ENCODE measurements at regions not wholly inside any gene's neighbourhood (a gene's known extent, or its start where the extent isn't known, plus 50 kb on each side); places are given as distances from the start of the nearest gene placed in this dataset.

DNA sequence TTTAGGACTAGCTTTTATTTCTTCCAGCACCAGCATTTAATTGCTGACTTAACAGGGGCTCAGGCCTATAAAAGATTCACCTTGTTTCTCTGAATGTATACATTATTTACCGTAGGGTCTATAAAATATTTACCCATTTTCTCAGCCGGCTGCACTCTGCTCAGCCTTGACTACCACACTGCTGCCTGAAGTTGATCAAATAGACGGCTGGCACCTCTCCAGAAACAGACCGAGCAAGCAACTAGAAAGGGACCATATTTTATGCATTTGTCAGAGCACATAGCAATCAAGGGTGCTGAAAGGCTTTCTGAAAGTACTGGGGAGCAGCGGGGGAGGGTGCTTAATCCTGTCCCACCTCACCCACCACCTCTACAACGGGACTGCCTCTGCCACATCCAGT, 64.7 kb upstream of the FGGY start:
- DNase-seq (ENCODE audit: low spot score in 2 of 2): no peak
- 73 to 79% methylated on average over 6 of the region's 6 CpGs for WGBS, 2 donors
- H3K4me3 ChIP-seq (ENCODE audit: low read depth, poor library complexity, severe bottlenecking): no peak overlapping the region
- TF ChIP-seq, protein P1, sequence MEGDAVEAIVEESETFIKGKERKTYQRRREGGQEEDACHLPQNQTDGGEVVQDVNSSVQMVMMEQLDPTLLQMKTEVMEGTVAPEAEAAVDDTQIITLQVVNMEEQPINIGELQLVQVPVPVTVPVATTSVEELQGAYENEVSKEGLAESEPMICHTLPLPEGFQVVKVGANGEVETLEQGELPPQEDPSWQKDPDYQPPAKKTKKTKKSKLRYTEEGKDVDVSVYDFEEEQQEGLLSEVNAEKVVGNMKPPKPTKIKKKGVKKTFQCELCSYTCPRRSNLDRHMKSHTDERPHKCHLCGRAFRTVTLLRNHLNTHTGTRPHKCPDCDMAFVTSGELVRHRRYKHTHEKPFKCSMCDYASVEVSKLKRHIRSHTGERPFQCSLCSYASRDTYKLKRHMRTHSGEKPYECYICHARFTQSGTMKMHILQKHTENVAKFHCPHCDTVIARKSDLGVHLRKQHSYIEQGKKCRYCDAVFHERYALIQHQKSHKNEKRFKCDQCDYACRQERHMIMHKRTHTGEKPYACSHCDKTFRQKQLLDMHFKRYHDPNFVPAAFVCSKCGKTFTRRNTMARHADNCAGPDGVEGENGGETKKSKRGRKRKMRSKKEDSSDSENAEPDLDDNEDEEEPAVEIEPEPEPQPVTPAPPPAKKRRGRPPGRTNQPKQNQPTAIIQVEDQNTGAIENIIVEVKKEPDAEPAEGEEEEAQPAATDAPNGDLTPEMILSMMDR (IDR thresholded peaks at IDR 0.05): no peak
- no peak for TF ChIP-seq POLR2A (IDR thresholded peaks at IDR 0.05)
- intact Hi-C loops (cut with DNase I; ENCODE audit: low total_unique reads): no loop called here

DNA sequence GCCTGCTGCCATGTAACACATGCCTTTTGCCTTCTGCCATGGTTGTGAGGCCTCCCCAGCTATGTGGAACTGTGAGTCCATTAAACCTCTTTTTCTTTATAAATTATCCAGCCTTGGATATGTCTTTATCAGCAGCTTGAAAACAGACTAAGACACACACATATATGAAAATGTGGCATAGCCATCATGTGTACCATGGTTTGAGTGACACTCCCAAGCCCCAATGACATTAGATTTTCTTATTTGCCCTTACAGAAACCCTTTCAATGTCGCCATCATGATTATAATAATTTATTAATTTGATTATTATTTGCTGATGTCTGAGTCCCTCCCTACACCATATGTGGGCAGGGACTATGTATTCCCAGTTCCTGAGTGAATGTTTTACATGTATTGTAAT, 63.5 kb upstream of the FGGY start:
- DNase-seq (ENCODE audit: low spot score in 2 of 2): no peak
- 89 to 93% methylated on average over 1 of the region's 1 CpG for WGBS, 2 donors
- no peak for TF ChIP-seq POLR2A (IDR thresholded peaks at IDR 0.05)
- TF ChIP-seq, protein P1 (IDR thresholded peaks at IDR 0.05): no peak
- no peak overlapping the region for H3K4me3 ChIP-seq (ENCODE audit: low read depth, poor library complexity, severe bottlenecking)
- intact Hi-C loops (cut with DNase I; ENCODE audit: low total_unique reads): no loop called here

DNA sequence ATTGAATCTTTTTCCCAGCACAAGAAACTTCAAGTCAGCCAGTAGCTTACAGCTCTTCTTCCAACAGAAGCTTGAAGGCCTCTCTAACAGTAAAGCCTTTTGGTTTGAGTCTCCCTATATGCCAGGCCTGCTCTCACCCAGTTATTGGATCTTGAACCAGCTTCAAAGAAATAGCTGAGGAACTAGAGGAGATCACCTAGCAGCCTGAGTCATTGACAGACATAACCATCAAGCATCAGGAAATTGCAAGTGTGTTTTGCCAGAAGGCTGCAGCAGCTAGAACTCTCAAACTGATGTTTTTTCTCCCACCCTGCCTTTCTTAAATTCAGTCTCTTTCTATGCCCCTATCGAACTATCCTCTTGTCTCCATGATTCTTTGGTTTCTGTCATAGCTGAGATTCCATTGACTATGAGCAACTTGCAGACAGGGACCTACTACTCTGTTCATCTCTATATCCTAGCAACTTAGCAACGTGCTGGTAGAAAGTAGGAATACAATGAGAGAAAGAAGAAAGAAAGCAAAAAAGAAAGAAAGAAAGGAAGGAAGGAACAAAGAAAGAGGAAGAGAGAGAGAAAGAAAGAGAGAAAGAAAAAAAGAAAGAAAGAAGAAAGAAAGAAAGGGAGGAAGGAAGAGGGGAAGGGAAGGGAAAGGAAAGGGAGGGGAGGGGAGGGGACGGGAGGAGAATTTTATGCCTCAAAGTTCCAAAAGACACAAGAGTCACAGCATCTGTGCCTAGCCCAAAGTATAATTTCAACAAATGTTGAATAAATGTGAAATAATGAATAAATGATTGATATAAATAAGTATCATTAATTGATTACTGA, 60.0 kb upstream of the FGGY start:
- WGBS, 2 donors: 82 to 86% methylated on average over 3 of the region's 3 CpGs
- DNase-seq (ENCODE audit: low spot score in 2 of 2): no peak
- no peak for TF ChIP-seq POLR2A (IDR thresholded peaks at IDR 0.05)
- TF ChIP-seq, protein P1 (IDR thresholded peaks at IDR 0.05): no peak
- H3K4me3 ChIP-seq (ENCODE audit: low read depth, poor library complexity, severe bottlenecking): no peak overlapping the region
- intact Hi-C loops (cut with DNase I; ENCODE audit: low total_unique reads): no loop called here

DNA sequence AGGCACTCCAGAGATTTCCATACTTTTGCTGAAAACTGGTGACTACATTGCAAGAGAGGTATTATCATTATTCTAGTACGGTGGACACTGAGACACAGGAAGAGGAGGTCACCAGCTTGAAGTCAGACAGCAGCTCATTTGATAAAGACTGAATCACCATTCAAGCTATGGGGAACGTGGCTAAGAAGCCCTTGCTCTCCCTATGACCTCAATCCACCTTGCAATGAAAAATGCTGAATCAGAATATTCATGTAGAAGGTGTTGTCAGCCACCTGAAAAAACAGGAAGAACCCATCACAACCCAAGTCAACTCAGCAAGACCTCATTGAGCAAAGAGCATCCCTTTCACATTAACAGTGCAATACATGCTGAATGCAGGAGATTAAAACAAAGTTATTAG, 59.0 kb upstream of the FGGY start:
- intact Hi-C loops (cut with DNase I; ENCODE audit: low total_unique reads): no loop called here
- 87 to 93% methylated on average over 2 of the region's 2 CpGs for WGBS, 2 donors
- H3K4me3 ChIP-seq (ENCODE audit: low read depth, poor library complexity, severe bottlenecking): no peak overlapping the region
- TF ChIP-seq POLR2A (IDR thresholded peaks at IDR 0.05): no peak
- TF ChIP-seq, protein P1 (IDR thresholded peaks at IDR 0.05): no peak
- DNase-seq (ENCODE audit: low spot score in 2 of 2): no peak

DNA sequence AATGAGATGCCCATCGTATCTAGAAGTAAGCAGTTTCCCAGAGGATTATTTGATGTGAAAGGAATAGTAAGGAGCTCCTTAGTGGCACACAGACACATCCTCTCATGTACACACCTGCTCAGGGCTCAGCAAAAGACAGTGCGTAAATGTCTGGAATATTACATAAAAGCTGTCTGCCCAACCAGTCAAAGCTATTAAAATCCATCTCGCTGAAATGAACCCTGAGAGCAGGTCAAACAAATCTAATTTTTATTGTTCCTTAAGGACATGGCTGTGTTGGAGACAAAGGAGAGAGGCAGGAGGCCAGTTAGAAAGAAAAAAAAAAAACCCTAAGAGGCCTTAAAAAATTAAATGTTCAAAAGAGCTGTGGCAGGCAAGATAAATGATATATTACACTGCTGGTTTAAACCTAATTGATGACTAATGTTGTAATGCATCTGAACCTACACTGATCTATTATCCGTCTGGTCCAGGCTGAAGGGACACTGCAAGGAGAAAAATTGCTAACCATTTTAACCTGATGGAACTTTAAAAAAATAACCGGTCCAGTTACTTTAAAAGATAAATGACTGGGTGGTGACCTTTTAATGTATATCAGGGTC, 58.5 kb upstream of the FGGY start:
- no peak for TF ChIP-seq POLR2A (IDR thresholded peaks at IDR 0.05)
- TF ChIP-seq, protein P1 (IDR thresholded peaks at IDR 0.05): no peak
- no peak for DNase-seq (ENCODE audit: low spot score in 2 of 2)
- intact Hi-C loops (cut with DNase I; ENCODE audit: low total_unique reads): no loop called here
- 86 to 92% methylated on average over 5 of the region's 5 CpGs for WGBS, 2 donors
- H3K4me3 ChIP-seq (ENCODE audit: low read depth, poor library complexity, severe bottlenecking): no peak overlapping the region

All from lower leg skin (tissue), 4 donors.